SK-N-SH treated with all-trans-retinoic acid at 6 μM for 48 hours (cell line): ENCODE measurements at regions not wholly inside any gene's neighbourhood (a gene's known extent, or its start where the extent isn't known, plus 50 kb on each side); places are given as distances from the start of the nearest gene placed in this dataset.
"Not testable (repeated sequence)": the region's sequence is repeated elsewhere in the genome, so short reads cannot be mapped to it uniquely, and the experiment has no call there.

Experiments used
- ARNTL ChIP-seq: fragments of 450-650 bp; formaldehyde crosslinking; IDR thresholded peaks from 2 replicates; pipeline ENCODE4 v1.5.0; 2020; ENCODE audit warnings: low read depth, mild to moderate bottlenecking, moderate library complexity, borderline replicate concordance
- CREB5 ChIP-seq: fragments of 250-450 bp; sonication (Bioruptor Pico); IDR thresholded peaks from 2 replicates; pipeline ENCODE4 v1.5.1; 2020; ENCODE audit warnings: low read depth, mild to moderate bottlenecking, moderate library complexity
- GLIS3 ChIP-seq: fragments of 250-450 bp; sonication (Bioruptor Pico); IDR thresholded peaks from 2 replicates; pipeline ENCODE4 v1.5.0; 2020; ENCODE audit warnings: mild to moderate bottlenecking, moderate library complexity
- PATZ1 ChIP-seq: fragments of 250-450 bp; sonication (Bioruptor Pico); IDR thresholded peaks from 2 replicates; pipeline ENCODE4 v1.8.0; 2020; ENCODE audit warnings: mild to moderate bottlenecking, moderate library complexity, borderline replicate concordance
- POU6F1 ChIP-seq: fragments of 250-450 bp; sonication (Bioruptor Pico); IDR thresholded peaks from 2 replicates; pipeline ENCODE4 v1.8.0; 2021; ENCODE audit warnings: low read depth, mild to moderate bottlenecking, moderate library complexity, borderline replicate concordance
- PPARA ChIP-seq: fragments of 250-450 bp; sonication (Bioruptor Pico); IDR thresholded peaks from 2 replicates; pipeline ENCODE4 v1.5.0; 2020; ENCODE audit warnings: mild to moderate bottlenecking, borderline replicate concordance
- RARB ChIP-seq: fragments of 250-450 bp; sonication (Bioruptor Pico); IDR thresholded peaks from 2 replicates; pipeline ENCODE4 v1.8.0; 2021; ENCODE audit warnings: mild to moderate bottlenecking, moderate library complexity
- SNAI2 ChIP-seq: fragments of 250-450 bp; sonication (Bioruptor Pico); IDR thresholded peaks from 2 replicates; pipeline ENCODE4 v1.5.0; 2020; ENCODE audit warnings: mild to moderate bottlenecking, moderate library complexity
- TOX ChIP-seq: fragments of 250-450 bp; sonication (Bioruptor Pico); IDR thresholded peaks from 2 replicates; pipeline ENCODE4 v1.8.0; 2021; ENCODE audit warnings: mild to moderate bottlenecking, moderate library complexity, borderline replicate concordance
- ZFP3 ChIP-seq: fragments of 250-450 bp; sonication (Bioruptor Pico); IDR thresholded peaks from 2 replicates; pipeline ENCODE4 v1.5.0; 2020; ENCODE audit warnings: mild to moderate bottlenecking, moderate library complexity
- ZNF70 ChIP-seq: fragments of 450-650 bp; formaldehyde crosslinking; IDR thresholded peaks from 2 replicates; pipeline ENCODE4 v1.5.0; 2020; ENCODE audit warnings: mild to moderate bottlenecking, moderate library complexity
- ZNF8 ChIP-seq: fragments of 450-650 bp; formaldehyde crosslinking; IDR thresholded peaks from 2 replicates; pipeline ENCODE4 v1.5.0; 2020; ENCODE audit warnings: mild to moderate bottlenecking, moderate library complexity
- TF ChIP-seq, protein P1 (sequence below): fragments of 250-450 bp; sonication (Bioruptor Pico); IDR thresholded peaks from 2 replicates; pipeline ENCODE4 v1.5.0; 2020; ENCODE audit warnings: mild to moderate bottlenecking, moderate library complexity

DNA sequence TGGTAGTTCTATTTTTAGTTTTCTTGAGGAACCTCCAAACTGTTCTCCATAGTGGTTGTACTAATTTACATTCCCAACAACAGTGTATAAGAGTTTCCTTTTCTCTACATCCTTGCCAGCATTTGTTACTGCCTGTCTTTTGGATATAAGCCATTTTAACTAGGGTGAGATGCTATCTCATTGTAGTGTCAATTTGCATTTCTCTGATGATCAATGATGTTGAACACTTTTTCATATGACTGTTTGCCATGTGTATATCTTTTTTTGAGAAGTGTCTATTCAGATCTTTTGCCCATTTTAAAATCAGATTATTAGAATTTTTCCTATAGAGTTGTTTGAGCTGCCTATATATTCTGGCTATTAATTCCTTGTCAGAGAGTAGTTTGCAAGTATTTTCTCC, 138.9 kb downstream of the MACROH2A1 start:
- TF ChIP-seq ZNF70 (CRISPR knock-in tag); ARNTL (CRISPR knock-in tag); PATZ1; GLIS3 (CRISPR knock-in tag); RARB (CRISPR knock-in tag); PPARA (CRISPR knock-in tag); CREB5 (CRISPR knock-in tag); ZNF8 (CRISPR knock-in tag); POU6F1 (CRISPR knock-in tag); SNAI2; ZFP3 (CRISPR knock-in tag); TOX (CRISPR knock-in tag): not testable (repeated sequence)
- TF ChIP-seq, protein P1, sequence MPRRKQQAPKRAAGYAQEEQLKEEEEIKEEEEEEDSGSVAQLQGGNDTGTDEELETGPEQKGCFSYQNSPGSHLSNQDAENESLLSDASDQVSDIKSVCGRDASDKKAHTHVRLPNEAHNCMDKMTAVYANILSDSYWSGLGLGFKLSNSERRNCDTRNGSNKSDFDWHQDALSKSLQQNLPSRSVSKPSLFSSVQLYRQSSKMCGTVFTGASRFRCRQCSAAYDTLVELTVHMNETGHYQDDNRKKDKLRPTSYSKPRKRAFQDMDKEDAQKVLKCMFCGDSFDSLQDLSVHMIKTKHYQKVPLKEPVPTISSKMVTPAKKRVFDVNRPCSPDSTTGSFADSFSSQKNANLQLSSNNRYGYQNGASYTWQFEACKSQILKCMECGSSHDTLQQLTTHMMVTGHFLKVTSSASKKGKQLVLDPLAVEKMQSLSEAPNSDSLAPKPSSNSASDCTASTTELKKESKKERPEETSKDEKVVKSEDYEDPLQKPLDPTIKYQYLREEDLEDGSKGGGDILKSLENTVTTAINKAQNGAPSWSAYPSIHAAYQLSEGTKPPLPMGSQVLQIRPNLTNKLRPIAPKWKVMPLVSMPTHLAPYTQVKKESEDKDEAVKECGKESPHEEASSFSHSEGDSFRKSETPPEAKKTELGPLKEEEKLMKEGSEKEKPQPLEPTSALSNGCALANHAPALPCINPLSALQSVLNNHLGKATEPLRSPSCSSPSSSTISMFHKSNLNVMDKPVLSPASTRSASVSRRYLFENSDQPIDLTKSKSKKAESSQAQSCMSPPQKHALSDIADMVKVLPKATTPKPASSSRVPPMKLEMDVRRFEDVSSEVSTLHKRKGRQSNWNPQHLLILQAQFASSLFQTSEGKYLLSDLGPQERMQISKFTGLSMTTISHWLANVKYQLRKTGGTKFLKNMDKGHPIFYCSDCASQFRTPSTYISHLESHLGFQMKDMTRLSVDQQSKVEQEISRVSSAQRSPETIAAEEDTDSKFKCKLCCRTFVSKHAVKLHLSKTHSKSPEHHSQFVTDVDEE, result not testable (repeated sequence)
